Upper lobe of left lung (tissue), 6 donors: ENCODE measurements at regions not wholly inside any gene's neighbourhood (a gene's known extent, or its start where the extent isn't known, plus 50 kb on each side); places are given as distances from the start of the nearest gene placed in this dataset.

ENCODE experiments used
- ATAC-seq, 2 donors: fragments of 200-7000 bp; cut with Tn5 transposase; one replicate each; pipeline ENCODE4 v1.9.1; 2022; ENCODE audit warnings: mild to moderate bottlenecking in 2 of 2, moderate library complexity in 2 of 2; ENCODE audit not compliant: low FRiP score in 2 of 2
- DNase-seq, 2 donors: peaks; one replicate each; pipeline ENCODE4 v3.0.0-alpha.2; 2019 to 2020
- H3K27ac ChIP-seq, 4 donors: fragments of 200-600 bp; sonication (generic); one replicate each; pipeline ENCODE4 v1.5.1; 2016 to 2019
- H3K27me3 ChIP-seq, 4 donors: fragments of 200-600 bp; sonication (generic); one replicate each; pipeline ENCODE4 v1.5.1; 2017 to 2019
- H3K36me3 ChIP-seq, 4 donors: fragments of 200-600 bp; sonication (generic); one replicate each; pipeline ENCODE4 v1.5.1; 2016 to 2019
- H3K4me1 ChIP-seq, 4 donors: fragments of 200-600 bp; sonication (generic); one replicate each; pipeline ENCODE4 v1.5.1; 2018 to 2019
- H3K4me3 ChIP-seq, 4 donors: fragments of 200-600 bp; sonication (generic); one replicate each; pipeline ENCODE4 v1.5.1; 2017 to 2019; ENCODE audit warnings: mild to moderate bottlenecking in 2 of 4, moderate library complexity in 1 of 4
- H3K9me3 ChIP-seq, 4 donors: fragments of 200-600 bp; sonication (generic); one replicate each; pipeline ENCODE4 v1.5.1; 2018 to 2019
- CTCF ChIP-seq, 6 experiments: fragments of 450-650 bp in 4 of 6; fragments of 200-600 bp in 2 of 6; sonication (generic) in 2 of 6; IDR thresholded peaks; one replicate each; pipeline ENCODE4 v1.5.1; 2016 to 2019; ENCODE audit warnings: antibody characterized with exemption in 6 of 6
- EP300 ChIP-seq, 4 donors: sonication (generic); formaldehyde crosslinking; IDR thresholded peaks; one replicate each; pipeline ENCODE4 v1.5.1; 2017; ENCODE audit warnings: antibody characterized with exemption in 4 of 4, control low read depth in 2 of 4
- POLR2A ChIP-seq, 4 donors: fragments of 450-650 bp; IDR thresholded peaks; one replicate each; pipeline ENCODE4 v1.5.1; 2016 to 2017; ENCODE audit warnings: antibody characterized with exemption in 4 of 4, mild to moderate bottlenecking in 2 of 4
- POLR2AphosphoS5 ChIP-seq, 2 donors: sonication (generic); formaldehyde crosslinking; IDR thresholded peaks; one replicate each; pipeline ENCODE4 v1.5.1; 2017; ENCODE audit warnings: antibody characterized with exemption in 2 of 2
- WGBS, 2 donors: methylation state at CpG; one replicate each; pipeline ENCODE4 v1.1.5; 2017 to 2018; 5-methylcytosine and 5-hydroxymethylcytosine counted together
- donor health status: DM: no; HTN: no; CAD: no; lungs with moderate emphysema.
- donor health status: DM: no; HTN: yes; CAD: no; lungs with severe emphysema.

DNA sequence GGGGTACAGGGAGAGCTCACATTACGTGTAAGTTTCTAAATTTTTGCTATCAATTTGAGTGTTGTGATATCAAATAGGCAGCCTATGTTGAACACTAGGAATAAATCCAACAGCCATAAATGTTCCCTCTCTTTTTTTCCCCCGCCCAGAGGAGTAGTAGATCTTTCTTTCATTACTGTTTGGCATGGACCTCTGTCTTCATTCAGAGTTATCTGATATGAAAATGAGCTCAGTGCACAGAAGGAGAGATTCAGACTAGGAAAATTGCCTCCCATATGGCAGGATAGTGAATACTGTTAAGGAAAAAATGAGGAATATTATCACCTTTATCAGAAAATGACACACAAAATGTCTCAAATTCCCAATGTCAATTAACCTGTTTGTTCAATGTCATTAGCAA, 110.0 kb upstream of the EYS start:
- Histone ChIP-seq H3K9me3 (no peaks in the 10 kb centered on the region), H3K4me3 (no peak overlapping the region), H3K27ac (no peak overlapping the region), H3K27me3 (no peaks in the 10 kb centered on the region), H3K4me1 (no peaks in the 10 kb centered on the region), H3K36me3 (no peaks in the 10 kb centered on the region)
- WGBS, 2 donors = 70 to 83% methylated on average over 2 of the region's 2 CpGs
- ATAC-seq (no peak), DNase-seq (no peak)
- no peak for TF ChIP-seq POLR2AphosphoS5 (IDR thresholded peaks at IDR 0.05)
- no peak for TF ChIP-seq POLR2A (IDR thresholded peaks at IDR 0.05)
- no peak for TF ChIP-seq CTCF (IDR thresholded peaks at IDR 0.05)
- no peak for TF ChIP-seq EP300 (IDR thresholded peaks at IDR 0.05)

- Histone ChIP-seq H3K4me3 (no peak overlapping the region), H3K27me3 (no peaks in the 10 kb centered on the region), H3K36me3 (no peaks in the 10 kb centered on the region), H3K9me3 (no peaks in the 10 kb centered on the region), H3K27ac (no peak overlapping the region), H3K4me1 (no peaks in the 10 kb centered on the region)
- no peak for DNase-seq
- WGBS, 2 donors = 91 to 96% methylated on average over 3 of the region's 3 CpGs
- no peak for TF ChIP-seq POLR2A (IDR thresholded peaks at IDR 0.05)
- TF ChIP-seq POLR2AphosphoS5 (IDR thresholded peaks at IDR 0.05) = no peak
- TF ChIP-seq CTCF (IDR thresholded peaks at IDR 0.05) = no peak
- no peak for TF ChIP-seq EP300 (IDR thresholded peaks at IDR 0.05)
- ATAC-seq = no peak
Observed at GRCh38 chr6:65814071-65814470, 107.0 kb upstream of the EYS start.

GRCh38 chr6:65803186-65803585, 96.2 kb upstream of the EYS start:
- Histone ChIP-seq H3K36me3 (no peaks in the 10 kb centered on the region), H3K27ac (no peak overlapping the region), H3K9me3 (no peaks in the 10 kb centered on the region), H3K27me3 (no peaks in the 10 kb centered on the region), H3K4me1 (no peaks in the 10 kb centered on the region), H3K4me3 (no peak overlapping the region)
- ATAC-seq = no peak
- DNase-seq = no peak
- TF ChIP-seq POLR2AphosphoS5 (IDR thresholded peaks at IDR 0.05) (no peak), POLR2A (IDR thresholded peaks at IDR 0.05) (no peak), CTCF (IDR thresholded peaks at IDR 0.05) (no peak), EP300 (IDR thresholded peaks at IDR 0.05) (no peak)

- ATAC-seq (no peak), DNase-seq (no peak)
- TF ChIP-seq POLR2AphosphoS5 (IDR thresholded peaks at IDR 0.05) (no peak), EP300 (IDR thresholded peaks at IDR 0.05) (no peak), POLR2A (IDR thresholded peaks at IDR 0.05) (no peak), CTCF (IDR thresholded peaks at IDR 0.05) (no peak)
- Histone ChIP-seq H3K27me3 (no peaks in the 10 kb centered on the region), H3K27ac (no peak overlapping the region), H3K4me1 (no peaks in the 10 kb centered on the region), H3K36me3 (no peaks in the 10 kb centered on the region), H3K9me3 (no peaks in the 10 kb centered on the region), H3K4me3 (no peak overlapping the region)
Observed at GRCh38 chr6:65799389-65799788, 92.4 kb upstream of the EYS start.

- WGBS, 2 donors = 82 to 83% methylated on average over 3 of the region's 3 CpGs
- no peak for TF ChIP-seq POLR2AphosphoS5 (IDR thresholded peaks at IDR 0.05)
- no peak for TF ChIP-seq POLR2A (IDR thresholded peaks at IDR 0.05)
- no peak for TF ChIP-seq CTCF (IDR thresholded peaks at IDR 0.05)
- TF ChIP-seq EP300 (IDR thresholded peaks at IDR 0.05) = no peak
- Histone ChIP-seq H3K36me3 (no peaks in the 10 kb centered on the region), H3K27ac (no peak overlapping the region), H3K9me3 (no peaks in the 10 kb centered on the region), H3K4me3 (no peak overlapping the region), H3K27me3 (no peaks in the 10 kb centered on the region), H3K4me1 (no peaks in the 10 kb centered on the region)
- DNase-seq (no peak), ATAC-seq (no peak)
Observed at GRCh38 chr6:65798280-65799014, 91.4 kb upstream of the EYS start.
